ENCODE measurements at regions not wholly inside any gene's neighbourhood (a gene's known extent, or its start where the extent isn't known, plus 50 kb on each side); places are given as distances from the start of the nearest gene placed in this dataset.
"Not testable (repeated sequence)": the region's sequence is repeated elsewhere in the genome, so short reads cannot be mapped to it uniquely, and the experiment has no call there.

DNA sequence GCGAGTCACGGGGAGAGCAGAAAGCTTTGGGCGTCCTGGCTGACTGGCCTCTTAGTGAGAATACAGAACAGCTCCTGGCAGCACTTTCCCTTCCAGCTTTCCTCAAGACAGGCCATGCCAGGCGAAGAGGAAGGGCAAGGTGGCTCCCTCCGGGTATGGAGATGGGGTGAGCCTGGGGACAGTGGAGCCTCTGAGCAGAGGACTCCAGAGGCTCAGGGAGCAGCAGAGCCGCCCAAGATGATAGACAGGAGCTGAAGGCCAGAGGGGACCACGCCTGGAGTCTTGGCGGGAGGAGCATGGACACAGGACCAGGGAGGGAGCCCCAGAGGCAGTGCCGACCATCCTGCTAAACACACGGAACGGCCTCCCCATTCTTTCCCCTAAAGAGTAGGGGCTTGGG lies 229.1 kb downstream of the TM9SF2 start:
- no peak for FAIRE-seq
- TF ChIP-seq POLR2A (IDR thresholded peaks at IDR 0.05; ENCODE audit: low read depth, low read length) (no peak), SPI1 (IDR thresholded peaks at IDR 0.05; ENCODE audit: low read depth, low read length) (no peak), POU2F2 (IDR thresholded peaks at IDR 0.05; ENCODE audit: low read depth, low read length) (no peak), TAF1 (IDR thresholded peaks at IDR 0.05; ENCODE audit: low read depth, low read length) (no peak), PAX5 (IDR thresholded peaks at IDR 0.05; ENCODE audit: insufficient read depth, low read length, severe bottlenecking) (no peak), POLR2AphosphoS5 (IDR thresholded peaks at IDR 0.05; ENCODE audit: low read depth, low read length) (no peak)
- no peak for DNase-seq (ENCODE audit: insufficient read length, low spot score)

DNA sequence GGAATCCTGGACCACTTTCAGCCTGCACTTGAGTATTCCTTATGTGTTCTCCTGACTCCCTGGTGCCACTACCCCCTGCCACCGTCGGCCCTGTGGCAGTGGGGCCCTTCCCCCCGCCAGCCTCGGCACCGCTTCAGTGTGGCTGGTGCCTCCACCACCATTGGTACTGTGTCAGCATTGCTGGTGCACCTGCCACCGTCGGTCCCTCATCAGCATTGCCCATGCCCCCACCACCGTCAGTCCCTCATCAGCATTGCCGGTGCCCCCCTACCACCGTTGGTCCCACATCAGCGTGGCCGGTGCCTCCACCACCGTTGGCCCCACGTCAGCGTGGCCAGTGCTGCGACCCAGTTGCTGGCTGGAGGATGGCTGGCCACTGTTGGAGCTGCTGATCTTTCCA lies 228.5 kb downstream of the TM9SF2 start:
- DNase-seq (ENCODE audit: insufficient read length, low spot score): no peak
- TF ChIP-seq POLR2A (IDR thresholded peaks at IDR 0.05; ENCODE audit: low read depth, low read length): no peak
- TF ChIP-seq TAF1 (IDR thresholded peaks at IDR 0.05; ENCODE audit: low read depth, low read length): no peak
- TF ChIP-seq POU2F2 (IDR thresholded peaks at IDR 0.05; ENCODE audit: low read depth, low read length): no peak
- no peak for TF ChIP-seq PAX5 (IDR thresholded peaks at IDR 0.05; ENCODE audit: insufficient read depth, low read length, severe bottlenecking)
- no peak for TF ChIP-seq POLR2AphosphoS5 (IDR thresholded peaks at IDR 0.05; ENCODE audit: low read depth, low read length)
- TF ChIP-seq SPI1 (IDR thresholded peaks at IDR 0.05; ENCODE audit: low read depth, low read length): no peak
- FAIRE-seq: no peak

DNA sequence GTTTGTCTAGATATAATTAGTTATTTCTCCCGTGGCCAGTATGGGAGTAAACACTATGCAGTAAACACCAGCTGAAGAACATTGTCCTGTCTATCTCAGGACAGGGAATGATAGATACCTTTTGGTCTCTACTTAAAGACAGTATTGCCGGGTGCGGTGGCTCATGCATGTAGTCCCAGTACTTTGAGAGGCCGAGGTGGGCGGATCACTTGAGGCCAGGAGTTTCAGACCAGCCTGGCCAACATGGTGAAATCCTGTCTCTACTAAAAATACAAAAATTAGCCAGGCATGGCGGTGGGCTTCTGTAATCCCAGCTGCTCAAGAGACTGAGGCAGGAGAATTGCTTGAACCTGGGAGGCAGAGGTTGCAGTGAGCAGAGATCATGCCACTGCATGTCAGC lies 226.4 kb downstream of the TM9SF2 start:
- not testable (repeated sequence) for DNase-seq (ENCODE audit: insufficient read length, low spot score); FAIRE-seq

DNA sequence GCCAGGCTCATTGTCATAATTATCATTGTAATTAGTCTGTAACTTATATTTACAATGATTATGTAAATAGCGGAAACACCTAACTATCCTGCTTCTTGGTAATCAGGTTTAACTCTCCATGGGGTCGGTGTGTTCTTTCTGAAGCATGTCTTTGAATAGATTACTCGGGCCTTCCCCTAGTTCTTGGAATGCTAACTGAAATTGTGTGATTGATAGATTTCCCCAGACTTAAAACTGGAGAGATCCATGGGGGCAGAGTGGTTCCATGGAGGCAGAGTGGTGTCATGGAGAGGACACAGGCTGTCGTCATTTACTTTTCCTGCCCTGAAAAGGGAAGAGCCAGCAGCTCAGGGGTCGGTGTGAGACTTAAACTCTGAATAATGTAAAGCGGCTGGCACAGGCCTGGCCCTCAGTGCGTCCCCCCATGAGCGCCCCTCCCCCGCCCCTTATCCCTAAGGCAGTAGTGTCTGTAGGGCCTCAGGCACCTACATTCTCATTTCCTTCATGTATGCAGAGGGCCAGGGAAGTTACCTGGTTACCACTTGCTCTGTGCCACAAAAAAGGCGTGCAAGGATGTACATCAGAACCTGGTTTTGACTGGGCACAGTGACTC lies 225.1 kb downstream of the TM9SF2 start:
- no peak for TF ChIP-seq POLR2A (IDR thresholded peaks at IDR 0.05; ENCODE audit: low read depth, low read length)
- no peak for TF ChIP-seq POU2F2 (IDR thresholded peaks at IDR 0.05; ENCODE audit: low read depth, low read length)
- TF ChIP-seq PAX5 (IDR thresholded peaks at IDR 0.05; ENCODE audit: insufficient read depth, low read length, severe bottlenecking): no peak
- no peak for TF ChIP-seq SPI1 (IDR thresholded peaks at IDR 0.05; ENCODE audit: low read depth, low read length)
- TF ChIP-seq TAF1 (IDR thresholded peaks at IDR 0.05; ENCODE audit: low read depth, low read length): no peak
- DNase-seq (ENCODE audit: insufficient read length, low spot score) (no peak), FAIRE-seq (no peak)

DNA sequence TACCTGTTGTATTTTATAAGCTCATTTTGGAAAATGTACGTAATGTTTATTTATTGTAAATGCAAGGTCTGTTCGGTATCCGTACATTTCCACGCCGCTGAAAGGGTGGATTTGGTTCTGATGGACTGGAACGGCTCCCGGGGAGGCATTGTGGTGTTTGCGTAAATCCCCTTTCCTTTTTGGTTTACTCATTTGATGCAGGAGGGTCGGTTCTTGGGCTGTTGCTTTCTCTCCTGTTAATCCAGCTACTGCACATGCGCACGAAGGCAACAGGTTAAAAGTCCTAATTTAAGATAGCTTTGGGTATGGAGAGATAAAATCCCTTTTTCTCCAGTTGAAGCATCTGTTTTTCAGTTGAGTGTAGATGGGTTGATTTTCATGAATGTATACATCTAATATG lies 224.4 kb downstream of the TM9SF2 start:
- TF ChIP-seq POLR2AphosphoS5 (IDR thresholded peaks at IDR 0.05; ENCODE audit: low read depth, low read length): no peak
- TF ChIP-seq PAX5 (IDR thresholded peaks at IDR 0.05; ENCODE audit: insufficient read depth, low read length, severe bottlenecking): no peak
- TF ChIP-seq TAF1 (IDR thresholded peaks at IDR 0.05; ENCODE audit: low read depth, low read length): no peak
- no peak for TF ChIP-seq SPI1 (IDR thresholded peaks at IDR 0.05; ENCODE audit: low read depth, low read length)
- no peak for TF ChIP-seq POLR2A (IDR thresholded peaks at IDR 0.05; ENCODE audit: low read depth, low read length)
- no peak for TF ChIP-seq POU2F2 (IDR thresholded peaks at IDR 0.05; ENCODE audit: low read depth, low read length)
- FAIRE-seq (no peak), DNase-seq (ENCODE audit: insufficient read length, low spot score) (no peak)

DNA sequence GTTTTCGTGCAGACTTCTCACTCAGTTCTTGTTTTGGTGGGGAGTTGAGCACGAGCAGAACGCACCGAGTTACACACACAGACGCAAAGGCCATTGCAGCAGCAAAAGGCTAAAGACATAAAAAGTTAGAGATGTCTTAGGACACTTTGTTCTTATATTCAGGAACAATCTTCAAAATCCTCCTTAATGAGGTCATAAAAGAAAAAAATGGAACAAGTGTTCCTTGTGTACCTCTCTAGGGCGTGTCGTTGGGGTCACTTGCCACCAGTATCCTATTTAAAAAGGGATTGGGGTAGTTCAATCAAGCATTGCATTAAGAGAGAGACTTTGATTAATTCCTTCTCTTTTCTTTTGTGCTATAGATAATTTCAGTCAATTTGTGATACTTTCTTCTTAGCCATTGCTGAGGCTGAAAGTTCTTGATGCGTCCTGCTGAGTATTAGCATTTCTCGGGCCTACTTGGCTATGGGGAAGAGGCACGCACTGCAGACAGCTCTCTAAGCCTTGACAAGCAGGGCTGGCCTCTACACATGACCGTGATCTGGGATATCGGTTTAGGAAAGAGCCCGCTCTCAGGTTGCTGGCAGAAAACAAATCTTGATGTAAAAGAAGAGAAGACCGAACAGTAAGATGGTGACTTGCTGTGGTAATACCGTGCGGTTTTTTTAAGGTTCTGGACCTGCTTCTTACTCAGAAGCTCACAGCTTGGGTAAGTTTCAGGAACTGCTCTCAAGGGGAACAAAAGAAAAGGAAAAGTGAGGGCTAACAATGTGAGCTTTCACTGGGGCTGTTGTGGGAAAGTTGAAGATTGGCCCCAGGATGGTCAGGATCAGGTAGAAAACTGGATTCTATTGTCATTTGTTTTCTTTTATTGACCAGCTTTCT lies 223.6 kb downstream of the TM9SF2 start:
- peak; percentile 50 for TF ChIP-seq SPI1 (IDR thresholded peaks at IDR 0.05; ENCODE audit: low read depth, low read length)
- no peak for TF ChIP-seq POU2F2 (IDR thresholded peaks at IDR 0.05; ENCODE audit: low read depth, low read length)
- FAIRE-seq (no peak), DNase-seq (ENCODE audit: insufficient read length, low spot score) (no peak)

DNA sequence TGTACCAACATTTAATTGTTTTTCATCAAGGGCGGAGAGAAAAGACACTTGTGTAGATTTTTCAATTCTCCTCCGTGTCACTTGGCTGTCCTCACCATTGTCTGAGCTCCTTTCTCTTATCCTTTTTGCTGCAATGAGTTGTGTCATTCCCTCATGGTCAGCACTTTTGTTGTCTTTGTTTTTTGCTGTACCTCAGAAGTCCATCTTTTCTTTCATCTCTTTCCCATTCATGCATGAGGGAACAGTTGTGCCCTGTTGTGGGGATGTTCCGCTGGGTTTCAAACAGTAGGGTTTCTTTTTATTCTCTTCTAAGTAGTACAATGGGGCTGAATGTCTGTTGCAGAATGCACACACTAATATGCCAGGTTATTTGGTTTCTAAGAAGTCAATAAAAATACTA lies 222.6 kb downstream of the TM9SF2 start:
- DNase-seq (ENCODE audit: insufficient read length, low spot score) (no peak), FAIRE-seq (no peak)
- TF ChIP-seq PAX5 (IDR thresholded peaks at IDR 0.05; ENCODE audit: insufficient read depth, low read length, severe bottlenecking) (no peak), POU2F2 (IDR thresholded peaks at IDR 0.05; ENCODE audit: low read depth, low read length) (no peak), TAF1 (IDR thresholded peaks at IDR 0.05; ENCODE audit: low read depth, low read length) (no peak), POLR2AphosphoS5 (IDR thresholded peaks at IDR 0.05; ENCODE audit: low read depth, low read length) (no peak), SPI1 (IDR thresholded peaks at IDR 0.05; ENCODE audit: low read depth, low read length) (no peak), POLR2A (IDR thresholded peaks at IDR 0.05; ENCODE audit: low read depth, low read length) (no peak)

DNA sequence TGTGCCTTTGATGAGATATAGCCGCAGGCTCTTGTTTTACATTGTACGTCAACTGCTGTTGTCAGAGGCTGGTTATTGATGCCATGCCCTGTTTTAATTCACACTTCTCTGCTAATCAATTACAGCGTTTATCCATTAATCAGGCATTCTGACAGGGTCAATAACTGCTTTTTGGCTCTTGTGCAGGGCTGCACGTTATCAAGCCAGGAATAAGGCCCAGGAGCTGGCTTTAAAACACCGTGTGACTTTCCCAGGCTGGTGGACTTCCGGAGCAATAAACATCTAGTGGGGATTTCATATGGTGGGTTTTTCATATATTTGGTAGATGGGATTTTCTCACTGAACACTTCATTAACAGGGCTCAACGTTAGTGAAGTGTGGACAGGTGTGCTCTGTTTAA lies 221.7 kb downstream of the TM9SF2 start:
- no peak for FAIRE-seq
- no peak for DNase-seq (ENCODE audit: insufficient read length, low spot score)
- TF ChIP-seq SPI1 (IDR thresholded peaks at IDR 0.05; ENCODE audit: low read depth, low read length): no peak
- TF ChIP-seq POLR2A (IDR thresholded peaks at IDR 0.05; ENCODE audit: low read depth, low read length): no peak
- no peak for TF ChIP-seq TAF1 (IDR thresholded peaks at IDR 0.05; ENCODE audit: low read depth, low read length)
- no peak for TF ChIP-seq POU2F2 (IDR thresholded peaks at IDR 0.05; ENCODE audit: low read depth, low read length)
- no peak for TF ChIP-seq PAX5 (IDR thresholded peaks at IDR 0.05; ENCODE audit: insufficient read depth, low read length, severe bottlenecking)

DNA sequence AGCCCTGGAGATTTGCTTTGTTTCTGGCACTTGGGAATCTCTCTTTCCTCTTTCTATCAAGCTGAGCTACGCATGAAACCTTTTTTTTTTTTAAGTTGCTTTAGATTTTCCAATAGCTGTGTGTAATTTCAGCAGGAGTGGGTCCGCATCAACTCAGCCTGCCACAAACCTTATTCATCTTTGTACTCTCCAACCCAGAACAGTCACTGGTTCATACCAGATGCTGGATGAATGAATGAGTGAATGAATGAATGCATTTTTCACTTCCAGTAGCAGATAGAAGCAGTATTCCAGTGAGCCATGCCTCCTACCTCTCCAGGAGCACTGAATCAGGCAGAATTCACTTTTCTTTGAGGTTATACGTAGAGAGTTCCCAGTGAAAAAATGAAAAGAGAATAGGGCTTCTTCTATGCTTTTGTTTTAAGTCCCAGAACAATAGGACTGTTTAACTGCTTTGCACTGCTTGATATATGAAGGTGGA lies 221.1 kb downstream of the TM9SF2 start:
- FAIRE-seq (no peak), DNase-seq (ENCODE audit: insufficient read length, low spot score) (no peak)
- TF ChIP-seq POLR2A (IDR thresholded peaks at IDR 0.05; ENCODE audit: low read depth, low read length): no peak
- no peak for TF ChIP-seq TAF1 (IDR thresholded peaks at IDR 0.05; ENCODE audit: low read depth, low read length)
- no peak for TF ChIP-seq PAX5 (IDR thresholded peaks at IDR 0.05; ENCODE audit: insufficient read depth, low read length, severe bottlenecking)
- TF ChIP-seq SPI1 (IDR thresholded peaks at IDR 0.05; ENCODE audit: low read depth, low read length): no peak
- no peak for TF ChIP-seq POLR2AphosphoS5 (IDR thresholded peaks at IDR 0.05; ENCODE audit: low read depth, low read length)
- TF ChIP-seq POU2F2 (IDR thresholded peaks at IDR 0.05; ENCODE audit: low read depth, low read length): no peak
